Smooth muscle cell (in vitro differentiated cells): ENCODE measurements at regions not wholly inside any gene's neighbourhood (a gene's known extent, or its start where the extent isn't known, plus 50 kb on each side); places are given as distances from the start of the nearest gene placed in this dataset.

Experiments
- DNase-seq: peaks from one replicate; lab custom pipeline; 2025; ENCODE audit not compliant: unreplicated experiment; lab: John Stamatoyannopoulos, UW
- H2AFZ ChIP-seq: fragments of 200-600 bp; sonication (generic); 2 replicates; pipeline ENCODE4 v1.6.0; 2016; ENCODE audit warnings: antibody characterized with exemption, low read depth, mild to moderate bottlenecking
- H3F3A ChIP-seq: fragments of 200-600 bp; sonication (generic); 2 replicates; pipeline ENCODE4 v1.6.0; 2017; ENCODE audit warnings: antibody characterized with exemption, low read depth
- H3K27ac ChIP-seq: fragments of 200-600 bp; sonication (generic); 2 replicates; pipeline ENCODE4 v1.5.1; 2016; ENCODE audit warnings: low read depth, mild to moderate bottlenecking
- H3K27me3 ChIP-seq: fragments of 200-600 bp; sonication (generic); 2 replicates; pipeline ENCODE4 v1.6.1; 2016; ENCODE audit warnings: low read depth, mild to moderate bottlenecking
- H3K36me3 ChIP-seq: fragments of 200-600 bp; sonication (generic); 2 replicates; pipeline ENCODE4 v1.5.1; 2016; ENCODE audit warnings: low read depth
- H3K4me1 ChIP-seq: fragments of 200-600 bp; sonication (generic); 2 replicates; pipeline ENCODE4 v1.5.1; 2016; ENCODE audit warnings: low read depth
- H3K4me2 ChIP-seq: fragments of 200-600 bp; sonication (generic); 2 replicates; pipeline ENCODE4 v1.6.0; 2016; ENCODE audit warnings: mild to moderate bottlenecking
- H3K4me3 ChIP-seq: fragments of 200-600 bp; sonication (generic); 2 replicates; pipeline ENCODE4 v1.5.1; 2016; ENCODE audit warnings: mild to moderate bottlenecking
- H3K79me2 ChIP-seq: fragments of 200-600 bp; sonication (generic); 2 replicates; pipeline ENCODE4 v1.6.0; 2016; ENCODE audit warnings: low read depth, mild to moderate bottlenecking
- H3K9ac ChIP-seq: fragments of 200-600 bp; sonication (generic); 2 replicates; pipeline ENCODE4 v1.6.0; 2016; ENCODE audit warnings: low read depth
- H3K9me3 ChIP-seq: fragments of 200-600 bp; sonication (generic); replicated peaks from 2 replicates; pipeline ENCODE4 v1.5.1; 2016; ENCODE audit warnings: low read depth
- H4K20me1 ChIP-seq: fragments of 200-600 bp; sonication (generic); 2 replicates; pipeline ENCODE4 v1.6.0; 2016; ENCODE audit warnings: low read depth
- CTCF ChIP-seq: fragments of 200-600 bp; sonication (generic); IDR thresholded peaks from 2 replicates; pipeline ENCODE4 v1.5.1; 2017; ENCODE audit warnings: borderline replicate concordance, mild to moderate bottlenecking, antibody characterized with exemption; ENCODE audit not compliant: insufficient read depth, poor library complexity, severe bottlenecking
- WGBS: methylation state at CpG from one replicate; pipeline ENCODE4 v1.1.7; 2016; ENCODE audit warnings: low lambda C conversion rate; 5-methylcytosine and 5-hydroxymethylcytosine counted together

- TF ChIP-seq CTCF: no peak
- Histone ChIP-seq H3K4me3 (no peak overlapping the region), H3K4me1 (no peaks in the 10 kb centered on the region), H2AFZ (no peak overlapping the region), H3K9ac (no peak overlapping the region), H3F3A (no peaks in the 10 kb centered on the region), H3K36me3 (no peaks in the 10 kb centered on the region), H3K27me3 (no peaks in the 10 kb centered on the region), H3K9me3 (no peaks in the 10 kb centered on the region), H3K79me2 (no peaks in the 10 kb centered on the region), H3K4me2 (no peak overlapping the region), H3K27ac (no peak overlapping the region), H4K20me1 (no peaks in the 10 kb centered on the region)
- DNase-seq: no peak
- 87% methylated on average over 7 of the region's 7 CpGs for WGBS
These were observed 58.8 kb upstream of the TRPM1 start for GRCh38 chr15:31160297-31160696.

GRCh38 chr15:31160740-31161495 lies 59.4 kb upstream of the TRPM1 start:
- Histone ChIP-seq H3K9me3 (no peaks in the 10 kb centered on the region), H3K27ac (no peak overlapping the region), H2AFZ (no peak overlapping the region), H3K4me2 (no peak overlapping the region), H3F3A (no peaks in the 10 kb centered on the region), H3K4me3 (no peak overlapping the region), H3K36me3 (no peaks in the 10 kb centered on the region), H3K9ac (no peak overlapping the region), H3K79me2 (no peaks in the 10 kb centered on the region), H3K4me1 (no peaks in the 10 kb centered on the region), H4K20me1 (no peaks in the 10 kb centered on the region), H3K27me3 (no peaks in the 10 kb centered on the region)
- WGBS: 97% methylated on average over 23 of the region's 25 CpGs
- no peak for TF ChIP-seq CTCF
- no peak for DNase-seq

- Histone ChIP-seq H3K36me3 (no peaks in the 10 kb centered on the region), H4K20me1 (no peaks in the 10 kb centered on the region), H3K9ac (no peak overlapping the region), H3K27me3 (no peaks in the 10 kb centered on the region), H3K4me3 (no peak overlapping the region), H3K79me2 (no peaks in the 10 kb centered on the region), H3K9me3 (no peaks in the 10 kb centered on the region), H3K4me1 (no peaks in the 10 kb centered on the region), H2AFZ (no peak overlapping the region), H3F3A (no peaks in the 10 kb centered on the region), H3K27ac (no peak overlapping the region), H3K4me2 (no peak overlapping the region)
- 87% methylated on average over 7 of the region's 7 CpGs for WGBS
- no peak for DNase-seq
- no peak for TF ChIP-seq CTCF
These were observed 60.4 kb upstream of the TRPM1 start for GRCh38 chr15:31161951-31162350.

- no peak overlapping the region for H3K4me3 ChIP-seq
- no peaks in the 10 kb centered on the region for H3K79me2 ChIP-seq
- no peaks in the 10 kb centered on the region for H3K4me1 ChIP-seq
- no peaks in the 10 kb centered on the region for H3K36me3 ChIP-seq
- no peaks in the 10 kb centered on the region for H3K27me3 ChIP-seq
- no peaks in the 10 kb centered on the region for H4K20me1 ChIP-seq
- no peak overlapping the region for H3K27ac ChIP-seq
- no peak for DNase-seq
- no peaks in the 10 kb centered on the region for H3F3A ChIP-seq
- H2AFZ ChIP-seq: no peak overlapping the region
- no peak overlapping the region for H3K9ac ChIP-seq
- H3K4me2 ChIP-seq: no peak overlapping the region
- WGBS: 80% methylated on average over 16 of the region's 16 CpGs
- no peaks in the 10 kb centered on the region for H3K9me3 ChIP-seq
- no peak for TF ChIP-seq CTCF
These were observed 61.4 kb upstream of the TRPM1 start for GRCh38 chr15:31162721-31163510.
